GM23248 (cell line): ENCODE measurements at regions not wholly inside any gene's neighbourhood (a gene's known extent, or its start where the extent isn't known, plus 50 kb on each side); places are given as distances from the start of the nearest gene placed in this dataset.

Experiments used
- DNase-seq: peaks from one replicate; pipeline ENCODE4 v3.0.0-alpha.2; 2015
- H2AFZ ChIP-seq: fragments of 200-600 bp; sonication (generic); 2 replicates; pipeline ENCODE4 v1.6.1; 2016; ENCODE audit warnings: antibody characterized with exemption
- H3F3A ChIP-seq: fragments of 200-600 bp; sonication (generic); 2 replicates; pipeline ENCODE4 v1.6.1; 2016; ENCODE audit warnings: mild to moderate bottlenecking, antibody characterized with exemption, mixed run types; ENCODE audit not compliant: insufficient read depth
- H3K27ac ChIP-seq: fragments of 200-600 bp; sonication (generic); 2 replicates; pipeline ENCODE4 v1.5.1; 2016; ENCODE audit warnings: mild to moderate bottlenecking
- H3K27me3 ChIP-seq: fragments of 200-600 bp; sonication (generic); replicated peaks from 2 replicates; pipeline ENCODE4 v1.6.1; 2016; ENCODE audit warnings: mild to moderate bottlenecking; ENCODE audit not compliant: insufficient read depth
- H3K36me3 ChIP-seq: fragments of 200-600 bp; sonication (generic); 2 replicates; pipeline ENCODE4 v1.6.1; 2016; ENCODE audit warnings: low read depth, mild to moderate bottlenecking
- H3K4me1 ChIP-seq: fragments of 200-600 bp; sonication (generic); 2 replicates; pipeline ENCODE4 v1.6.1; 2016; ENCODE audit warnings: mild to moderate bottlenecking; ENCODE audit not compliant: insufficient read depth
- H3K4me2 ChIP-seq: fragments of 200-600 bp; sonication (generic); one replicate; pipeline ENCODE4 v1.6.1; 2016; ENCODE audit warnings: mild to moderate bottlenecking; ENCODE audit not compliant: unreplicated experiment
- H3K4me3 ChIP-seq: fragments of 200-600 bp; sonication (generic); 2 replicates; pipeline ENCODE4 v1.5.1; 2016; ENCODE audit warnings: mild to moderate bottlenecking
- H3K79me2 ChIP-seq: fragments of 200-600 bp; sonication (generic); 2 replicates; pipeline ENCODE4 v1.6.1; 2016; ENCODE audit warnings: mild to moderate bottlenecking; ENCODE audit not compliant: insufficient read depth
- H3K9ac ChIP-seq: fragments of 200-600 bp; sonication (generic); 2 replicates; pipeline ENCODE4 v1.6.1; 2016; ENCODE audit warnings: mild to moderate bottlenecking
- H3K9me2 ChIP-seq: fragments of 200-600 bp; sonication (generic); 2 replicates; pipeline ENCODE4 v1.6.1; 2016; ENCODE audit warnings: mixed run types, mild to moderate bottlenecking, moderate library complexity; ENCODE audit not compliant: insufficient read depth
- H3K9me3 ChIP-seq: fragments of 200-600 bp; sonication (generic); one replicate; pipeline ENCODE4 v1.6.1; 2017; ENCODE audit warnings: low read depth
- H4K20me1 ChIP-seq: fragments of 200-600 bp; sonication (generic); 2 replicates; pipeline ENCODE4 v1.6.0; 2016; ENCODE audit not compliant: insufficient read depth
- EZH2 ChIP-seq: fragments of 200-600 bp; sonication (generic); IDR thresholded peaks from 2 replicates; pipeline ENCODE4 v1.6.1; 2018; ENCODE audit warnings: antibody characterized with exemption, mild to moderate bottlenecking; ENCODE audit not compliant: insufficient read depth, poor library complexity, severe bottlenecking
- EZH2phosphoT487 ChIP-seq: fragments of 200-600 bp; sonication (generic); IDR thresholded peaks from 2 replicates; pipeline ENCODE4 v1.6.1; 2018; ENCODE audit warnings: antibody characterized with exemption, moderate library complexity, mild to moderate bottlenecking, low read depth; ENCODE audit not compliant: insufficient read depth
- WGBS, 2 experiments: methylation state at CpG; one replicate each; pipeline ENCODE4 v1.1.6; 2015 to 2017; ENCODE audit warnings: low lambda C conversion rate in 2 of 2, low coverage in 1 of 2; ENCODE audit errors: missing lambda C conversion rate in 2 of 2; 5-methylcytosine and 5-hydroxymethylcytosine counted together
- in situ Hi-C: fragments of 300-500 bp; cut with MboI; formaldehyde crosslinking; loops from 2 replicates; pipeline ENCODE4 v1.15.0; 2020

DNA sequence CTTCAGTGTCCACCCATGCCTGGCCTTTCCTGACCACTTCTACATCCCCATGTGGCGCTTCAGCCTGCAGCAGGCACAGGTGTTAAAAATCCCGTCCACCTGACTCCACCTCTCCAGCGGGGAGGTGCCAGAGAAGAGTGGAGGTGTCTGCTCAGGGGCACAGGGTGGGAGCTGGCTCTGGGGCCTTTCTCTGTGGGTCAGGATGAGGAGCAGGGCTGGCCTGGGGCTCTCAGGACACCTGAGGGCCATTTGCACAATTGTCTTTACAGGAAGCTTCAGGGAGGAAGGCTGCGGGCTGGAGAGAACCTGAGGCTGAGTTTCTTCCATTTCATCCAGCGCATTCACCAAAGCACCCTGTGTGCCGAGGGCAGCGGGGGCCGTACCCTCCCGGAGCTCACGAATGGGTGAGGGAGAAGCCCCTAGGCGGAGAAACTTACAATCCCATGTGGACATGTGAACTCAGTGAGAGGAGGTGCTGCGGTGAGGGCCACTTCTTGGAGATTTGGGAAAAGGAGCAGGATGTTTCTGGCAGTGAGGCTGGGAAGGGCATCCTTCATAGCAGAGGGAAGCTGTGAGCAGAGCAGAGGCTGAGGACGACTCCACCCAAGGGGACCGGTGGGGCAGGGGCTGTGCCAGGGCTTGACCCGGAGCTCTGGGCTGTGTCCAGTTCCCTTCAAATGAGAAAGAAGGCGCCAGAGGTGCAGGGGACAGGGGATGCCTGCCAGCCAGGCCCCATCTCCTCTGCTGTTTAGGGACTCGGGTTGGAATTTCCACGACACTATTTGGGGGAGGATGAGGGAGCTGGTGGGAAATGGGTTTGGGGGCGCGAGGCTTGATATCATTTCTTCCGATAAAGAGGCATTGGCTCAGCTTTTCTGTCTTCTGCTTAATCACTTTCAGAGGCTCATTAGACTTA lies 155.2 kb upstream of the MYCN start:
- Histone ChIP-seq H3K9me3 (no peaks in the 10 kb centered on the region), H3K27me3 (no peaks in the 10 kb centered on the region), H3K36me3 (no peaks in the 10 kb centered on the region), H3K4me2 (no peak overlapping the region), H3K79me2 (no peaks in the 10 kb centered on the region), H4K20me1 (no peaks in the 10 kb centered on the region), H3K9me2 (no peaks in the 10 kb centered on the region), H3K4me1 (no peaks in the 10 kb centered on the region), H3K4me3 (no peak overlapping the region), H3K9ac (no peak overlapping the region), H3K27ac (no peak overlapping the region), H3F3A (no peaks in the 10 kb centered on the region), H2AFZ (no peak overlapping the region)
- no peak for DNase-seq
- TF ChIP-seq EZH2phosphoT487 (no peak), EZH2 (no peak)
- in situ Hi-C loops: no loop called here
- 32 to 34% methylated on average over 21 of the region's 21 CpGs for WGBS, 2 experiments

DNA sequence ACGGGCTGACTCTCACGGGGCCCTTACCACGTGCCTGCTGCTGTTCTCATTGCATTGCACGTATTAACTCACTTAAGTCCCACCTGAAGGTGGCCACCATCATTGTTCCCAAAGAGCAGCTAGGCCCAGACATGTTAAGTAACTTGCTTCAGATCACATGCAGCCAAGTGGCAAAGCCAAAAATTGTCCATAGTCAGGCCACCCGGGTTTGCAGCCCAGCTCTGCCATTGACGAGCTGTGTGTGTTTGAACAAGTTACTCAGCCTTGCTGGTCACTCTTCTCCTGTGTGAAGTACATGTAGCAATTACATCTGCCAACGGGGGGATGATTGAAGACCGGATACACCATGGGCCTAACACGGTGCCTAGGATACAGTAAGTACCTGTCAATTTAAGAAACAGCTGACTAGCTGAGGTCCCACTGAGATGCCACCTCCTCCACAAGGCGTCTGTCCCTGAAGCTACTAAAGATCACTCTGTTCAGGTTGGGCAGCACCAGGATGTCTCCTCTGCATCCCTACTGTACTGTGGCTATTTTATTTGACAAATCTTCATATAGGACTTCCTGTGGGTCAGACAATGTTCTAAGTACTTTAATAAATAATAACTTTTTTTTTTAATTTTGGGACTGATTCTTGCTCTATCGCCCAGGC lies 154.2 kb upstream of the MYCN start:
- Histone ChIP-seq H3K27ac (no peak overlapping the region), H3K9me2 (no peaks in the 10 kb centered on the region), H3K4me3 (no peak overlapping the region), H3K27me3 (no peaks in the 10 kb centered on the region), H3K36me3 (no peaks in the 10 kb centered on the region), H3K4me2 (no peak overlapping the region), H3F3A (no peaks in the 10 kb centered on the region), H3K9ac (no peak overlapping the region), H3K4me1 (no peaks in the 10 kb centered on the region), H3K79me2 (no peaks in the 10 kb centered on the region), H3K9me3 (no peaks in the 10 kb centered on the region), H4K20me1 (no peaks in the 10 kb centered on the region), H2AFZ (no peak overlapping the region)
- no peak for DNase-seq
- 40 to 42% methylated on average over 11 of the region's 11 CpGs for WGBS, 2 experiments
- in situ Hi-C loops: no loop called here
- no peak for TF ChIP-seq EZH2phosphoT487
- TF ChIP-seq EZH2: no peak

DNA sequence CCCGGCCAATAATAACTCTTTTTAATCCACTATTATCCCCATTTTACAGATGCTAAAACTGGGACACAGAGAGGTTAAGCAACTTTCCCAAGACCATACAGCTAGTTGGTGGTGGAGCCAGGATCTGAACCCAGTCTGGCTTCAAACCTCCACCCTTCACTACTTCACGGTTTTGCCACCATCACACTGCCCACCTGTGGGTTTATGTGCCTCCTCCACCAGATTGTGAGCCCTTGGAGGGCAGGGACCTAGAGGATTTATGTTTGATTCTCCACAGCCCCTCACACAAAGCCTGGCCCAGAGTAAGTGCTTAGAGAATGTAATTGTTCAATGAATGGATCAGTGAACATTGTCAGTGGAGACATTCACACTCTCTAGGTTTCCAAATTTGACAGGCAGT lies 153.4 kb upstream of the MYCN start:
- Histone ChIP-seq H3K4me2 (no peak overlapping the region), H3K27ac (no peak overlapping the region), H3K9me2 (no peaks in the 10 kb centered on the region), H3K9me3 (no peaks in the 10 kb centered on the region), H3K4me1 (no peaks in the 10 kb centered on the region), H4K20me1 (no peaks in the 10 kb centered on the region), H3K79me2 (no peaks in the 10 kb centered on the region), H3F3A (no peaks in the 10 kb centered on the region), H3K36me3 (no peaks in the 10 kb centered on the region), H2AFZ (no peak overlapping the region), H3K4me3 (no peak overlapping the region), H3K9ac (no peak overlapping the region), H3K27me3 (no peaks in the 10 kb centered on the region)
- no peak for DNase-seq
- in situ Hi-C loops: no loop called here
- WGBS, 2 experiments: 29 to 38% methylated on average over 2 of the region's 2 CpGs
- no peak for TF ChIP-seq EZH2
- TF ChIP-seq EZH2phosphoT487: no peak

DNA sequence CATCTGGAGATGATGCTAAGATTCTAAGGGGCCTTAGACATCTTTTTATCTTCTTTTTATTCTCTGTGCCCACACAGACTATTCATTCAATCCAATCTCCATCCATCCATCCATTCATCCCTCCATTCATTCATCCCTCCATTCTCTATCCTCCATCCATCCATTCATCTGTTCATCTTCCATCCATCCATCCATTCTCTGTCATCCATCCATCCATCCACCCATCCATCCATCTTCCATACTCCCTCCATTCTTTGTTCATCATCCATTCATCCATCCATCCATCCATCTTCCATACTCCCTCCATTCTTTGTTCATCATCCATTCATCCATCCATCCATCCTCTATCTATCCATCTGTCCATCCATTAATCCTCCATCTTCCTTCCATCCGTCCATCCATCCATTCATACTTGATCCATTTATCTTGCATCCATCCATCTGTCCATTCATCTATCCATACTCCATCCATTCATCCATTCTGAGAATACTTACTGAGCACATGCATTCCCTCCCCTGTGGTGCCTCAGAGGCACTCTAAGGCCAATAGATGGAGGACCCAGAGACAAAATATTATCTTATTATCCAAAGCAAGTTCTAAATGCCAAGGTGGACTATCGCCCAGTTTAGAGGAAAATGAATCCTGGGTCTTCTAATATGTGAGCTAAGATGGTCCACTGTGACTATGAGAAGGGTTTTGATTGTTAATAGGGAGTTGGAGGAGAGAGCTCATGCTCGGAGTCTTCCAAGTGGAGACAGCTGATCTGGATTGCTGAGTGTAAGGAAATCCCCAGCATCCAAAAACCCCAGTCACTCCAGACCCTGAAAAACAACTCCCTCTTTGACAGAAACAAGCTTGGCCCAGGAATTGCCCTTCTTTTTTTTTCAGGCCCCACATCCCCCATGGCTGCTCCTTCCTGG lies 152.6 kb upstream of the MYCN start:
- Histone ChIP-seq H3F3A (no peaks in the 10 kb centered on the region), H3K4me1 (no peaks in the 10 kb centered on the region), H3K4me2 (no peak overlapping the region), H3K79me2 (no peaks in the 10 kb centered on the region), H3K27ac (no peak overlapping the region), H3K9ac (no peak overlapping the region), H3K9me2 (no peaks in the 10 kb centered on the region), H3K27me3 (no peaks in the 10 kb centered on the region), H3K4me3 (no peak overlapping the region), H3K36me3 (no peaks in the 10 kb centered on the region), H2AFZ (no peak overlapping the region), H4K20me1 (no peaks in the 10 kb centered on the region), H3K9me3 (no peaks in the 10 kb centered on the region)
- in situ Hi-C loops: no loop called here
- no peak for TF ChIP-seq EZH2phosphoT487
- no peak for TF ChIP-seq EZH2
- no peak for DNase-seq
- WGBS, 2 experiments: 10 to 24% methylated on average over 3 of the region's 3 CpGs
